Ovary (tissue), 7 donors: ENCODE measurements at regions not wholly inside any gene's neighbourhood (a gene's known extent, or its start where the extent isn't known, plus 50 kb on each side); places are given as distances from the start of the nearest gene placed in this dataset.

Experiments
- DNase-seq, 5 donors: peaks; one replicate each; pipeline ENCODE4 v3.0.0-alpha.2; 2019 to 2020
- H3K27ac ChIP-seq, 2 donors: fragments of 200-600 bp; one replicate each; pipeline versions ENCODE4 v1.5.1 to v1.8.0; 2019 to 2022
- H3K27me3 ChIP-seq: fragments of 200-600 bp; one replicate; pipeline ENCODE4 v1.8.0; 2022
- H3K36me3 ChIP-seq: fragments of 200-600 bp; sonication (generic); one replicate; pipeline ENCODE4 v1.5.1; 2019
- H3K4me1 ChIP-seq: one replicate; pipeline ENCODE4 v1.8.1; 2013; ENCODE audit warnings: mild to moderate bottlenecking, moderate library complexity; ENCODE audit not compliant: insufficient read depth
- H3K4me3 ChIP-seq: fragments of 200-600 bp; sonication (generic); one replicate; pipeline ENCODE4 v1.5.1; 2017
- H3K9me3 ChIP-seq, 2 donors: fragments of 200-600 bp in 1 of 2; sonication (generic) in 1 of 2; one replicate each; pipeline versions ENCODE4 v1.5.1 to v1.8.1; 2013 to 2019; ENCODE audit warnings: mild to moderate bottlenecking in 1 of 2, moderate library complexity in 1 of 2
- EP300 ChIP-seq: sonication (generic); formaldehyde crosslinking; IDR thresholded peaks from one replicate; pipeline ENCODE4 v1.6.1; 2017; ENCODE audit warnings: antibody characterized with exemption
- POLR2A ChIP-seq: fragments of 450-650 bp; IDR thresholded peaks from one replicate; pipeline ENCODE4 v1.6.1; 2017; ENCODE audit warnings: antibody characterized with exemption, mild to moderate bottlenecking, moderate library complexity
- WGBS, 3 donors: extraction: QIAGEN DNeasy Blood & Tissue Kit in 1 of 3; methylation state at CpG; one replicate each; pipeline versions ENCODE4 v1.1.5 to v1.1.7; 2013 to 2017; 5-methylcytosine and 5-hydroxymethylcytosine counted together
- intact Hi-C, 4 donors: fragments of 100-400 bp; cut with DNase I; formaldehyde crosslinking; loops; one replicate each; pipeline versions ENCODE4 v1.11.0 to v1.15.1; 2022 to 2023
- TF ChIP-seq, protein P1 (sequence below), 3 donors: fragments of 450-650 bp in 2 of 3; fragments of 200-600 bp in 1 of 3; IDR thresholded peaks; one replicate each; pipeline versions ENCODE4 v1.5.1 to v1.8.0; 2016 to 2022; ENCODE audit warnings: antibody characterized with exemption in 3 of 3, mild to moderate bottlenecking in 1 of 3
- donor health status: DM: no; HTN: no; CAD: no; lungs with moderate emphysema.
- donor health status: DM: no; HTN: no; CAD: no.
- donor health status: Bipolar disorder and iron deficiency.
- donor health status: DM: no; HTN: no; CAD: no.
- donor health status: DM: yes; HTN: yes; CAD: no.

DNA sequence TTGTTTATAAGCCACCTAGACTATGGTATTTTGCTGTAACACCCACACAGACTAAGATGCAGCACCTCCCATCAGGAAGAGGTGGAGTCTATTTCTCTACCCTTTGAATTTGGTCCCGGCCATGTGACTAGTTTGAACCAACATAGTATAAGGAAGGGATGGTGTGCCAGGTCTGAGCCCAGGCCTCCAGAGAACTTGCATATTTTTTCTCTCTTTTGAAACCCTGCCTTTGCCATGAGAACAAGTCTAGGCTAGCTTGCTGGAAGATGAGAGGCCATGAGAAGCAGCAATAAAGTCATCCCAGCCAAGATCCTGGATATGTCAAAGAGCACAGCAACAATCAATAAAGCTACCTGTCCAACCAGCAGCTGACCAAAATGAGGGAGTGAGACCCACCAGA, 63.0 kb upstream of the ANKEF1 start:
- TF ChIP-seq, protein P1, sequence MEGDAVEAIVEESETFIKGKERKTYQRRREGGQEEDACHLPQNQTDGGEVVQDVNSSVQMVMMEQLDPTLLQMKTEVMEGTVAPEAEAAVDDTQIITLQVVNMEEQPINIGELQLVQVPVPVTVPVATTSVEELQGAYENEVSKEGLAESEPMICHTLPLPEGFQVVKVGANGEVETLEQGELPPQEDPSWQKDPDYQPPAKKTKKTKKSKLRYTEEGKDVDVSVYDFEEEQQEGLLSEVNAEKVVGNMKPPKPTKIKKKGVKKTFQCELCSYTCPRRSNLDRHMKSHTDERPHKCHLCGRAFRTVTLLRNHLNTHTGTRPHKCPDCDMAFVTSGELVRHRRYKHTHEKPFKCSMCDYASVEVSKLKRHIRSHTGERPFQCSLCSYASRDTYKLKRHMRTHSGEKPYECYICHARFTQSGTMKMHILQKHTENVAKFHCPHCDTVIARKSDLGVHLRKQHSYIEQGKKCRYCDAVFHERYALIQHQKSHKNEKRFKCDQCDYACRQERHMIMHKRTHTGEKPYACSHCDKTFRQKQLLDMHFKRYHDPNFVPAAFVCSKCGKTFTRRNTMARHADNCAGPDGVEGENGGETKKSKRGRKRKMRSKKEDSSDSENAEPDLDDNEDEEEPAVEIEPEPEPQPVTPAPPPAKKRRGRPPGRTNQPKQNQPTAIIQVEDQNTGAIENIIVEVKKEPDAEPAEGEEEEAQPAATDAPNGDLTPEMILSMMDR (IDR thresholded peaks at IDR 0.05): no peak
- TF ChIP-seq POLR2A (no peak), EP300 (no peak)
- no peak for DNase-seq
- Histone ChIP-seq H3K4me1 (no peaks in the 10 kb centered on the region), H3K27me3 (no peaks in the 10 kb centered on the region), H3K9me3 (no peaks in the 10 kb centered on the region), H3K27ac (no peak overlapping the region), H3K4me3 (no peak overlapping the region), H3K36me3 (no peaks in the 10 kb centered on the region)
- WGBS, 3 donors: 82 to 89% (median 88%) methylated on average over 1 of the region's 1 CpG
- intact Hi-C loops: loop anchor here (10.0 kb wide), 4 partner anchors 113 to 1573 kb away; no protein-coding TSS in a partner anchor

- intact Hi-C loops: loop anchor here (10.0 kb wide), 4 partner anchors 115 to 1575 kb away; no protein-coding TSS in a partner anchor
These were observed 65.2 kb upstream of the ANKEF1 start for GRCh38 chr20:9969626-9970025.

GRCh38 chr20:9968015-9968414, 66.8 kb upstream of the ANKEF1 start:
- no peak for DNase-seq
- TF ChIP-seq, protein P1 (IDR thresholded peaks at IDR 0.05): no peak
- no peak for TF ChIP-seq EP300
- no peak for TF ChIP-seq POLR2A
- Histone ChIP-seq H3K4me3 (no peak overlapping the region), H3K27me3 (no peaks in the 10 kb centered on the region), H3K9me3 (no peaks in the 10 kb centered on the region), H3K27ac (no peak overlapping the region), H3K36me3 (no peaks in the 10 kb centered on the region), H3K4me1 (no peaks in the 10 kb centered on the region)
- 0 to 36% (median 0%) methylated on average over 1 of the region's 1 CpG for WGBS, 3 donors
- intact Hi-C loops: no loop called here

More at GRCh38 chr20:9969626-9970025, 65.2 kb upstream of the ANKEF1 start:
- no peaks in the 10 kb centered on the region for H3K27me3 ChIP-seq
- DNase-seq: no peak
- no peaks in the 10 kb centered on the region for H3K9me3 ChIP-seq
- TF ChIP-seq POLR2A: no peak
- TF ChIP-seq, protein P1 (IDR thresholded peaks at IDR 0.05): no peak
- TF ChIP-seq EP300: no peak
- no peaks in the 10 kb centered on the region for H3K4me1 ChIP-seq
- no peaks in the 10 kb centered on the region for H3K36me3 ChIP-seq
- no peak overlapping the region for H3K27ac ChIP-seq
- 74 to 85% (median 82%) methylated on average over 1 of the region's 1 CpG for WGBS, 3 donors
- no peak overlapping the region for H3K4me3 ChIP-seq

DNA sequence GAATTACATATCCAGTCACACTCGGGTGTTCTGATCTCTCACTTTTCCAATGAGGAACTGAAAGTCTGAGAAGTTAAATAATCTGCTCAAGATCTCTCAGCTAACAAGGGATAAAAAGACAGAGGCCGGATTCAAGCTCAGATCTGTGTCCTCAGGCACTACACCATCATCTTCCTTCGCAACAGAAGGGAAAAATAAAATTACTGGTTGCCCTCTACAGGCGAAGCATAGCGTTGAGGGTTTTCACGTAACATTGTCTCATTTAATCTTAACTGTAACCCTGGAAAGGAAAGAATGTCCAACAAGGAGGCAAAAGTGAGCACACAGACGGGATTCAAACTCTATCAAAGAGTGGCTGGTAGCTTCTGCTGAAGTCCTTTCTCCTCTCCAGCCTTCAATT, 67.8 kb upstream of the ANKEF1 start:
- intact Hi-C loops: no loop called here
- Histone ChIP-seq H3K9me3 (no peaks in the 10 kb centered on the region), H3K4me3 (no peak overlapping the region), H3K4me1 (no peaks in the 10 kb centered on the region), H3K36me3 (no peaks in the 10 kb centered on the region), H3K27me3 (no peaks in the 10 kb centered on the region), H3K27ac (no peak overlapping the region)
- TF ChIP-seq EP300 (no peak), POLR2A (no peak)
- TF ChIP-seq, protein P1 (IDR thresholded peaks at IDR 0.05): no peak
- 32 to 49% (median 38%) methylated on average over 7 of the region's 7 CpGs for WGBS, 3 donors
- DNase-seq: no peak
